ENCODE measurements at regions not wholly inside any gene's neighbourhood (a gene's known extent, or its start where the extent isn't known, plus 50 kb on each side); places are given as distances from the start of the nearest gene placed in this dataset.
"Not testable (repeated sequence)": the region's sequence is repeated elsewhere in the genome, so short reads cannot be mapped to it uniquely, and the experiment has no call there.

- not testable (repeated sequence) for H3K9ac ChIP-seq (ENCODE audit: low read depth, low read length, poor library complexity, severe bottlenecking); H3K9me3 ChIP-seq (ENCODE audit: insufficient read depth, low read depth, low read length)
Measured at GRCh38 chr7:63856466-63856865, 142.2 kb upstream of the ZNF722 start.

GRCh38 chr7:63867127-63867526 is 131.5 kb upstream of the ZNF722 start:
- Histone ChIP-seq H3K9ac (ENCODE audit: low read depth, low read length, poor library complexity, severe bottlenecking) (no peak overlapping the region), H3F3A (ENCODE audit: low read depth) (no peaks in the 10 kb centered on the region), H3K4me3 (ENCODE audit: low read length, poor library complexity, severe bottlenecking) (no peak overlapping the region), H2AFZ (ENCODE audit: low read length) (no peak overlapping the region), H3K4me1 (ENCODE audit: insufficient read depth, low read length, poor library complexity, severe bottlenecking) (no peaks in the 10 kb centered on the region), H3K9me3 (ENCODE audit: insufficient read depth, low read depth, low read length) (no peaks in the 10 kb centered on the region; the same call in 1 of the 2 replicates), H3K36me3 (ENCODE audit: insufficient read depth, low read length) (no peaks in the 10 kb centered on the region), H3K9me2 (replicated peaks; ENCODE audit: low read depth, low read length) (no peaks in the 10 kb centered on the region), H3K79me2 (ENCODE audit: insufficient read depth, low read length) (no peaks in the 10 kb centered on the region), H3K4me2 (ENCODE audit: low read depth, low read length, poor library complexity, severe bottlenecking) (no peak overlapping the region), H4K20me1 (ENCODE audit: insufficient read depth, low read length, poor library complexity, severe bottlenecking) (no peaks in the 10 kb centered on the region), H3K27me3 (ENCODE audit: insufficient read depth, low read length, poor library complexity, severe bottlenecking) (no peaks in the 10 kb centered on the region)
- TF ChIP-seq, protein P1, sequence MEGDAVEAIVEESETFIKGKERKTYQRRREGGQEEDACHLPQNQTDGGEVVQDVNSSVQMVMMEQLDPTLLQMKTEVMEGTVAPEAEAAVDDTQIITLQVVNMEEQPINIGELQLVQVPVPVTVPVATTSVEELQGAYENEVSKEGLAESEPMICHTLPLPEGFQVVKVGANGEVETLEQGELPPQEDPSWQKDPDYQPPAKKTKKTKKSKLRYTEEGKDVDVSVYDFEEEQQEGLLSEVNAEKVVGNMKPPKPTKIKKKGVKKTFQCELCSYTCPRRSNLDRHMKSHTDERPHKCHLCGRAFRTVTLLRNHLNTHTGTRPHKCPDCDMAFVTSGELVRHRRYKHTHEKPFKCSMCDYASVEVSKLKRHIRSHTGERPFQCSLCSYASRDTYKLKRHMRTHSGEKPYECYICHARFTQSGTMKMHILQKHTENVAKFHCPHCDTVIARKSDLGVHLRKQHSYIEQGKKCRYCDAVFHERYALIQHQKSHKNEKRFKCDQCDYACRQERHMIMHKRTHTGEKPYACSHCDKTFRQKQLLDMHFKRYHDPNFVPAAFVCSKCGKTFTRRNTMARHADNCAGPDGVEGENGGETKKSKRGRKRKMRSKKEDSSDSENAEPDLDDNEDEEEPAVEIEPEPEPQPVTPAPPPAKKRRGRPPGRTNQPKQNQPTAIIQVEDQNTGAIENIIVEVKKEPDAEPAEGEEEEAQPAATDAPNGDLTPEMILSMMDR (conservative IDR thresholded peaks at IDR 0.05; ENCODE audit: low read length), result no peak
- no peak for TF ChIP-seq EZH2phosphoT487 (IDR thresholded peaks at IDR 0.05; ENCODE audit: borderline replicate concordance)

More at GRCh38 chr7:63856466-63856865, 142.2 kb upstream of the ZNF722 start:
- H3K79me2 ChIP-seq (ENCODE audit: insufficient read depth, low read length); H3K4me3 ChIP-seq (ENCODE audit: low read length, poor library complexity, severe bottlenecking); H3K9me2 ChIP-seq (replicated peaks; ENCODE audit: low read depth, low read length); H3F3A ChIP-seq (ENCODE audit: low read depth); H2AFZ ChIP-seq (ENCODE audit: low read length); H3K27me3 ChIP-seq (ENCODE audit: insufficient read depth, low read length, poor library complexity, severe bottlenecking); H3K4me1 ChIP-seq (ENCODE audit: insufficient read depth, low read length, poor library complexity, severe bottlenecking); H4K20me1 ChIP-seq (ENCODE audit: insufficient read depth, low read length, poor library complexity, severe bottlenecking); H3K4me2 ChIP-seq (ENCODE audit: low read depth, low read length, poor library complexity, severe bottlenecking); H3K36me3 ChIP-seq (ENCODE audit: insufficient read depth, low read length): not testable (repeated sequence)

DNA sequence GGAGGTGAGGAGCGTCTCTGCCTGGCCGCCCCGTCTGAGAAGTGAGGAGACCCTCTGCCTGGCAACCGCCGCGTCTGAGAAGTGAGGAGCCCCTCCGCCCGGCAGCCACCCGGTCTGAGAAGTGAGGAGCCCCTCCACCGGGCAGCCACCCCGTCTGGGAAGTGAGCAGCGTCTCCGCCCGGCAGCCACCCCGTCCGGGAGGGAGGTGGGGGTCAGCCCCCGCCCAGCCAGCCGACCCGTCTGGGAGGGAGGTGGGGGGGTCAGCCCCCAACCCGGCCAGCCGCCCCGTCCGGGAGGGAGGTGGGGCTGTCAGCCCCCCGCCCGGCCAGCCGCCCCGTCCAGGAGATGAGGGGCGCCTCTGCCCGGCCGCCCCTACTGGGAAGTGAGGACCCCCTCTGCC is 124.4 kb upstream of the ZNF722 start:
- not testable (repeated sequence) for H2AFZ ChIP-seq (ENCODE audit: low read length); H3K9me2 ChIP-seq (replicated peaks; ENCODE audit: low read depth, low read length); H3K4me2 ChIP-seq (ENCODE audit: low read depth, low read length, poor library complexity, severe bottlenecking); H3K36me3 ChIP-seq (ENCODE audit: insufficient read depth, low read length); H3F3A ChIP-seq (ENCODE audit: low read depth); H3K79me2 ChIP-seq (ENCODE audit: insufficient read depth, low read length); H3K4me1 ChIP-seq (ENCODE audit: insufficient read depth, low read length, poor library complexity, severe bottlenecking); H3K4me3 ChIP-seq (ENCODE audit: low read length, poor library complexity, severe bottlenecking); H3K9ac ChIP-seq (ENCODE audit: low read depth, low read length, poor library complexity, severe bottlenecking); H3K27me3 ChIP-seq (ENCODE audit: insufficient read depth, low read length, poor library complexity, severe bottlenecking); H4K20me1 ChIP-seq (ENCODE audit: insufficient read depth, low read length, poor library complexity, severe bottlenecking)
- peaks cover 23% of the 10 kb centered on the region; the same call in 1 of the 2 replicates for H3K9me3 ChIP-seq (ENCODE audit: insufficient read depth, low read depth, low read length)

DNA sequence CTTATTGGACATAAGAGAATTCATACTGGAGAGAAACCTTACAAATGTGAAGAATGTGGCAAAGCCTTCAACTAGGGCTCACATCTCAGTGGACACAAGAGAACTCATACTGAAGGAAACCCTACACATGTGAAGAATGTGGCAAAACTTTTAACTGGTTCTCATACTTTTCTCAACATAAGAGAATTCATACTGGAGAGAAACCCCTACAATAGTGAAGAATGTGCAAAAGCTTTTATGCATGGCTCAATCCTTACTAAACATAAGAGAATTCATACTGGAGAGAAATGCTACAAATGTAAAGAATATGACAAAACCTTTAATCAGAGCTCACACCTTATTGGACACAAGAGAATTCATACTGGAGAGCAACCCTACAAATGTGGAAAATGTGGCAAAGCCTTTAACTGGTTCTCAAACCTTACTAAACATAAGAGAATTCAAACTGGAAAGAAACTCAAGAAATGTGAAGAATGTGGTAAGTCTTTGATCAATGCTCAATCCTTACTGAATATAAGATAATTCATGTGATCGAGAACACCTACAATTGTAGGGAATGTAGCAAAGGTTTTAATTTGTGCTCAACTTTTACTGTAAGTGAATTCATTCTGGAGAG is 121.8 kb upstream of the ZNF722 start:
- H3K4me1 ChIP-seq (ENCODE audit: insufficient read depth, low read length, poor library complexity, severe bottlenecking), result no peaks in the 10 kb centered on the region

More for the DNA sequence above, 121.8 kb upstream of the ZNF722 start:
- no peak overlapping the region for H3K4me2 ChIP-seq (ENCODE audit: low read depth, low read length, poor library complexity, severe bottlenecking)
- no peaks in the 10 kb centered on the region for H3K27me3 ChIP-seq (ENCODE audit: insufficient read depth, low read length, poor library complexity, severe bottlenecking)
- peaks cover 33% of the 10 kb centered on the region; the same call in 1 of the 2 replicates for H3K9me3 ChIP-seq (ENCODE audit: insufficient read depth, low read depth, low read length)
- no peaks in the 10 kb centered on the region for H3F3A ChIP-seq (ENCODE audit: low read depth)
- no peaks in the 10 kb centered on the region for H3K36me3 ChIP-seq (ENCODE audit: insufficient read depth, low read length)
- no peak overlapping the region for H3K4me3 ChIP-seq (ENCODE audit: low read length, poor library complexity, severe bottlenecking)
- no peaks in the 10 kb centered on the region for H3K79me2 ChIP-seq (ENCODE audit: insufficient read depth, low read length)
- no peak overlapping the region for H3K9ac ChIP-seq (ENCODE audit: low read depth, low read length, poor library complexity, severe bottlenecking)
- H2AFZ ChIP-seq (ENCODE audit: low read length), result no peak overlapping the region
- no peaks in the 10 kb centered on the region for H3K9me2 ChIP-seq (replicated peaks; ENCODE audit: low read depth, low read length)
- TF ChIP-seq, protein P1 (conservative IDR thresholded peaks at IDR 0.05; ENCODE audit: low read length), result no peak
- TF ChIP-seq EZH2phosphoT487 (IDR thresholded peaks at IDR 0.05; ENCODE audit: borderline replicate concordance), result no peak
- H4K20me1 ChIP-seq (ENCODE audit: insufficient read depth, low read length, poor library complexity, severe bottlenecking), result no peaks in the 10 kb centered on the region

Data from Loucy (cell line).